ENCODE measurements at regions not wholly inside any gene's neighbourhood (a gene's known extent, or its start where the extent isn't known, plus 50 kb on each side); places are given as distances from the start of the nearest gene placed in this dataset.

GRCh38 chr21:41562101-41563000 lies 54.4 kb upstream of the TMPRSS2 start:
- CTCF ChIA-PET: no interaction called here
- Mint-ChIP-seq H3K4me3 (no peak overlapping the region), H3K27ac (no peak overlapping the region), H3K27me3 (peaks cover 27% of the 10 kb centered on the region), H3K4me1 (peaks cover 11% of the 10 kb centered on the region), H3K9me3 (ENCODE audit: low read depth) (no peaks in the 10 kb centered on the region), H3K36me3 (ENCODE audit: low read depth) (no peaks in the 10 kb centered on the region)
- POLR2A ChIA-PET: no interaction called here
- intact Hi-C loops (cut with DNase I, micrococcal nuclease): no loop called here
- DNase-seq (no peak), ATAC-seq (no peak)

- Mint-ChIP-seq H3K27me3 (peaks cover 25% of the 10 kb centered on the region), H3K4me1 (peaks cover 11% of the 10 kb centered on the region), H3K36me3 (ENCODE audit: low read depth) (no peaks in the 10 kb centered on the region), H3K4me3 (no peak overlapping the region), H3K9me3 (ENCODE audit: low read depth) (no peaks in the 10 kb centered on the region), H3K27ac (no peak overlapping the region)
- CTCF ChIA-PET: no interaction called here
- no peak for DNase-seq
- intact Hi-C loops (cut with DNase I, micrococcal nuclease): no loop called here
- POLR2A ChIA-PET: no interaction called here
- no peak for ATAC-seq
These were observed 53.7 kb upstream of the TMPRSS2 start for GRCh38 chr21:41561701-41562100.

- Mint-ChIP-seq H3K36me3 (ENCODE audit: low read depth) (no peaks in the 10 kb centered on the region), H3K27ac (no peak overlapping the region), H3K4me1 (peaks cover 11% of the 10 kb centered on the region), H3K4me3 (no peak overlapping the region), H3K27me3 (peaks cover 25% of the 10 kb centered on the region), H3K9me3 (ENCODE audit: low read depth) (no peaks in the 10 kb centered on the region)
- CTCF ChIA-PET: no interaction called here
- POLR2A ChIA-PET: no interaction called here
- no peak for DNase-seq
- ATAC-seq: no peak
- intact Hi-C loops (cut with DNase I, micrococcal nuclease): no loop called here
These were observed 52.8 kb upstream of the TMPRSS2 start for GRCh38 chr21:41560661-41561158.

GRCh38 chr21:41559658-41560631 lies 52.0 kb upstream of the TMPRSS2 start:
- ChIA-PET CTCF (no interaction called here), POLR2A (no interaction called here)
- no peak overlapping the region for H3K27ac Mint-ChIP-seq
- peaks cover 24% of the 10 kb centered on the region for H3K27me3 Mint-ChIP-seq
- DNase-seq (peak; percentile 22), ATAC-seq (peak; percentile 76)
- H3K36me3 Mint-ChIP-seq (ENCODE audit: low read depth): no peaks in the 10 kb centered on the region
- no peak overlapping the region for H3K4me3 Mint-ChIP-seq
- H3K4me1 Mint-ChIP-seq: peaks cover 8% of the 10 kb centered on the region
- H3K9me3 Mint-ChIP-seq (ENCODE audit: low read depth): no peaks in the 10 kb centered on the region
- intact Hi-C loops (cut with DNase I, micrococcal nuclease): no loop called here

- H3K27ac Mint-ChIP-seq: no peak overlapping the region
- no peaks in the 10 kb centered on the region for H3K9me3 Mint-ChIP-seq (ENCODE audit: low read depth)
- intact Hi-C loops (cut with DNase I, micrococcal nuclease): no loop called here
- DNase-seq: no peak
- H3K27me3 Mint-ChIP-seq: peaks cover 22% of the 10 kb centered on the region
- no peak for ATAC-seq
- H3K4me1 Mint-ChIP-seq: peaks cover 6% of the 10 kb centered on the region
- ChIA-PET CTCF (no interaction called here), POLR2A (no interaction called here)
- no peaks in the 10 kb centered on the region for H3K36me3 Mint-ChIP-seq (ENCODE audit: low read depth)
- no peak overlapping the region for H3K4me3 Mint-ChIP-seq
These were observed 50.9 kb upstream of the TMPRSS2 start for GRCh38 chr21:41558842-41559241.

GRCh38 chr21:41557884-41558283 lies 49.9 kb upstream of the TMPRSS2 start:
- H3K27me3 Mint-ChIP-seq: peaks cover 19% of the 10 kb centered on the region

More at GRCh38 chr21:41557884-41558283, 49.9 kb upstream of the TMPRSS2 start:
- no peaks in the 10 kb centered on the region for H3K36me3 Mint-ChIP-seq (ENCODE audit: low read depth)
- intact Hi-C loops (cut with DNase I, micrococcal nuclease): no loop called here
- ChIA-PET CTCF (no interaction called here), POLR2A (no interaction called here)
- ATAC-seq (no peak), DNase-seq (no peak)
- no peak overlapping the region for H3K4me3 Mint-ChIP-seq
- peaks cover 6% of the 10 kb centered on the region for H3K4me1 Mint-ChIP-seq
- H3K27ac Mint-ChIP-seq: no peak overlapping the region
- H3K9me3 Mint-ChIP-seq (ENCODE audit: low read depth): no peaks in the 10 kb centered on the region
